IMR-90 (cell line): ENCODE measurements at regions not wholly inside any gene's neighbourhood (a gene's known extent, or its start where the extent isn't known, plus 50 kb on each side); places are given as distances from the start of the nearest gene placed in this dataset.
A peak's percentile ranks its signal among the peaks of the same experiment; 100 is the strongest.

Experiments
- ATAC-seq: fragments of 200-7000 bp; cut with Tn5 transposase; 2 replicates; pipeline ENCODE4 v1.9.1; 2020; ENCODE audit warnings: low read depth, mild to moderate bottlenecking, moderate library complexity
- BruUV-seq: library from RNA; stranded (reverse); fragments of 400-500 nt; replicated peaks from 2 replicates; lab custom pipeline; 2021; lab: Mats Ljungman, UMichigan
- CTCF ChIA-PET: fragments of 300-600 bp; formaldehyde crosslinking; extraction: SDS; loops from one replicate; lab custom pipeline; 2021; ENCODE audit warnings: antibody characterized with exemption; lab: Yijun Ruan, JAX
- POLR2A ChIA-PET: fragments of 300-600 bp; sonication (Branson Sonifier 250); formaldehyde crosslinking; loops from one replicate; lab custom pipeline; 2022; ENCODE audit warnings: antibody characterized with exemption; ENCODE audit not compliant: unreplicated experiment; lab: Charles Lee
- DNase-seq: peaks from one replicate; pipeline ENCODE4 v3.0.0; 2013
- H2AFZ ChIP-seq: replicated peaks from 2 replicates; pipeline ENCODE3; 2013; ENCODE audit warnings: low read length, mild to moderate bottlenecking; ENCODE audit not compliant: poor library complexity
- H2AK5ac ChIP-seq: 2 replicates; pipeline ENCODE4 v1.6.1; 2013; ENCODE audit warnings: low read depth, low read length, inconsistent platforms
- H2AK9ac ChIP-seq: replicated peaks from 2 replicates; pipeline ENCODE3; 2013; ENCODE audit warnings: mild to moderate bottlenecking, low read depth, low read length, moderate library complexity; ENCODE audit not compliant: poor library complexity
- H2BK120ac ChIP-seq: 2 replicates; pipeline ENCODE4 v1.6.1; 2013; ENCODE audit warnings: low read depth, low read length, inconsistent platforms
- H2BK15ac ChIP-seq: 3 replicates; pipeline ENCODE4 v1.6.1; 2013; ENCODE audit warnings: low read depth, low read length, inconsistent platforms
- H2BK20ac ChIP-seq: 2 replicates; pipeline ENCODE4 v1.6.1; 2013; ENCODE audit warnings: low read depth, mild to moderate bottlenecking, inconsistent platforms, low read length, moderate library complexity
- H2BK5ac ChIP-seq: 2 replicates; pipeline ENCODE4 v1.6.1; 2013; ENCODE audit warnings: mild to moderate bottlenecking, low read depth, low read length, inconsistent platforms; ENCODE audit not compliant: poor library complexity, severe bottlenecking
- H3K14ac ChIP-seq: replicated peaks from 2 replicates; pipeline ENCODE4 v1.6.1; 2013; ENCODE audit warnings: low read depth, low read length, inconsistent platforms
- H3K18ac ChIP-seq: 2 replicates; pipeline ENCODE4 v1.6.1; 2013; ENCODE audit warnings: low read depth, low read length, control low read depth
- H3K23ac ChIP-seq: 2 replicates; pipeline ENCODE4 v1.6.1; 2013; ENCODE audit warnings: low read depth, low read length, inconsistent platforms
- H3K27ac ChIP-seq: 2 replicates; pipeline ENCODE4 v1.5.1; 2013; ENCODE audit warnings: mild to moderate bottlenecking, control low read depth, low read length; ENCODE audit not compliant: insufficient read depth
- H3K27me3 ChIP-seq: 2 replicates; pipeline ENCODE4 v1.6.1; 2013; ENCODE audit warnings: low read length; ENCODE audit not compliant: control insufficient read depth, insufficient read depth
- H3K36me3 ChIP-seq: 2 replicates; pipeline ENCODE4 v1.6.1; 2013; ENCODE audit warnings: low read length, mixed read lengths; ENCODE audit not compliant: control insufficient read depth, insufficient read depth
- H3K4ac ChIP-seq: 2 replicates; pipeline ENCODE4 v1.6.1; 2013; ENCODE audit warnings: low read depth, low read length, inconsistent platforms
- H3K4me1 ChIP-seq: 2 replicates; pipeline ENCODE4 v1.6.1; 2013; ENCODE audit warnings: low read length, mixed read lengths; ENCODE audit not compliant: control insufficient read depth, insufficient read depth
- H3K4me2 ChIP-seq: 2 replicates; pipeline ENCODE4 v1.6.1; 2013; ENCODE audit warnings: low read depth, mild to moderate bottlenecking, control low read depth, low read length, moderate library complexity
- H3K4me3 ChIP-seq: 2 replicates; pipeline ENCODE4 v1.5.1; 2013; ENCODE audit warnings: low read depth, mild to moderate bottlenecking, control low read depth, low read length, moderate library complexity; ENCODE audit not compliant: insufficient read depth
- H3K56ac ChIP-seq: 2 replicates; pipeline ENCODE4 v1.6.1; 2013; ENCODE audit warnings: low read length, inconsistent platforms; ENCODE audit not compliant: insufficient read depth; ENCODE audit errors: extremely low read depth
- H3K79me1 ChIP-seq, 2 experiments: 2 replicates each; pipeline ENCODE4 v1.6.1; 2013; ENCODE audit warnings: low read length in 2 of 2, inconsistent platforms in 1 of 2, low read depth in 1 of 2
- H3K9ac ChIP-seq: 2 replicates; pipeline ENCODE4 v1.6.1; 2013; ENCODE audit warnings: low read depth, low read length, control low read depth
- H3K9me1 ChIP-seq: 2 replicates; pipeline ENCODE4 v1.6.1; 2013; ENCODE audit warnings: low read length, inconsistent platforms; ENCODE audit not compliant: insufficient read depth
- H3K9me3 ChIP-seq: 2 replicates; pipeline ENCODE4 v1.6.1; 2013; ENCODE audit warnings: low read length; ENCODE audit not compliant: control insufficient read depth, insufficient read depth
- H4K20me1 ChIP-seq: 2 replicates; pipeline ENCODE4 v1.6.1; 2013; ENCODE audit warnings: low read length, inconsistent platforms; ENCODE audit not compliant: insufficient read depth
- H4K5ac ChIP-seq: 2 replicates; pipeline ENCODE4 v1.6.1; 2013; ENCODE audit warnings: mild to moderate bottlenecking, low read depth, low read length, control low read depth
- H4K8ac ChIP-seq, 2 experiments: 2 replicates each; pipeline ENCODE4 v1.6.1; 2013; ENCODE audit warnings: low read depth in 2 of 2, low read length in 2 of 2, control low read depth in 1 of 2, inconsistent platforms in 1 of 2
- H4K91ac ChIP-seq: 2 replicates; pipeline ENCODE4 v1.6.1; 2013; ENCODE audit warnings: low read depth, low read length, inconsistent platforms; ENCODE audit not compliant: insufficient read depth
- CEBPB ChIP-seq: IDR thresholded peaks from 2 replicates; pipeline ENCODE4 v1.6.1; 2012; ENCODE audit warnings: low read depth, low read length, improper control_type of control experiment
- MAZ ChIP-seq: IDR thresholded peaks from 2 replicates; pipeline ENCODE4 v1.6.1; 2012; ENCODE audit warnings: low read depth, mild to moderate bottlenecking, low read length, improper control_type of control experiment, moderate library complexity, borderline replicate concordance
- WGBS, 2 experiments: methylation state at CpG; one replicate each; pipeline versions ENCODE4 v1.1.5 to v1.1.7; 2013; ENCODE audit warnings: missing lambda C conversion rate in 2 of 2; ENCODE audit not compliant: insufficient read length in 1 of 2; ENCODE audit errors: extremely low coverage in 2 of 2; 5-methylcytosine and 5-hydroxymethylcytosine counted together
- dilution Hi-C: fragments of 300-500 bp; cut with HindIII; formaldehyde crosslinking; loops from one replicate; pipeline ENCODE4 v1.14.3; 2018; ENCODE audit warnings: low sequenced_read_pairs; ENCODE audit not compliant: unreplicated experiment
- in situ Hi-C: fragments of 300-500 bp; cut with MboI; formaldehyde crosslinking; loops from 3 replicates; pipeline ENCODE4 v1.14.3; 2019; ENCODE audit warnings: low sequenced_read_pairs, inconsistent platforms, mixed read lengths
- intact Hi-C: fragments of 100-400 bp; cut with micrococcal nuclease; formaldehyde crosslinking; loops from 2 replicates; pipeline ENCODE4 v1.10.0; 2022

DNA sequence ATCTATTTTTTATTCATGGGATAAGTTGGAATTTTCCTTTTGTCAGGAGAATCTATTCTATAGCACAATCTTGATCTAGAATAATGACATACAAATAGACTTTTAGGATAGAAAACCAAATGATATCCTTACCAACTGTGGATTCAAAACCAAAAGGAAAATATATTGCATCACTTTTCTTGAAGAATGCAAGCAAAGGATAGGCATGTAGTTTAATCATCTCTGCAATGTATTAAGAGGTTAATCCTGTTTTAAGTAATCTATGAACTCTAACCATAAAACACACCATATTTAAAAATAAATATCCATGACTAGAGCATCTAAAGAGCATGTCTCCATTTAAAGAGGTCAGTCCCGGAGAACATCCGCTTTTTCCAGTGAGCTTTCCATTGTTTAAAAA is 106.7 kb upstream of the CNKSR3 start:
- Histone ChIP-seq H2AFZ (no peak overlapping the region), H3K18ac (no peak overlapping the region), H2BK15ac (no peak overlapping the region), H3K4me1 (peaks cover 6% of the 10 kb centered on the region; the same call in 1 of the 2 replicates), H3K36me3 (no peaks in the 10 kb centered on the region), H2AK5ac (no peak overlapping the region), H4K5ac (no peak overlapping the region), H3K9ac (no peak overlapping the region), H3K4me3 (no peak overlapping the region), H3K79me1 (no peaks in the 10 kb centered on the region), H3K4ac (no peak overlapping the region), H3K9me1 (peaks cover 3% of the 10 kb centered on the region; the same call in 1 of the 2 replicates), H2BK5ac (no peak overlapping the region), H3K56ac (no peak overlapping the region), H4K91ac (no peak overlapping the region), H3K14ac (no peak overlapping the region), H2BK20ac (no peak overlapping the region), H2BK120ac (no peak overlapping the region), H4K20me1 (no peaks in the 10 kb centered on the region), H3K23ac (no peak overlapping the region), H4K8ac (no peak overlapping the region), H3K27ac (no peak overlapping the region), H3K27me3 (no peaks in the 10 kb centered on the region), H2AK9ac (no peak overlapping the region), H3K4me2 (no peak overlapping the region), H3K9me3 (no peaks in the 10 kb centered on the region)
- dilution Hi-C loops = no loop called here
- DNase-seq (peak; percentile 17), ATAC-seq (peak; percentile 39)
- no CpG with 5 or more reads among the region's 2 CpGs for WGBS, 2 experiments
- TF ChIP-seq MAZ (no peak), CEBPB (peak; percentile 77)
- ChIA-PET POLR2A (interaction anchor here (0.6 kb wide), 1 partner anchor 181 kb away, joined by 3 read pairs; no protein-coding TSS in a partner anchor), CTCF (interaction anchor here (0.6 kb wide), 1 partner anchor 186 kb away, joined by 6 read pairs; no protein-coding TSS in a partner anchor)
- intact Hi-C loops = no loop called here
- no TSS peak for BruUV-seq
- in situ Hi-C loops = no loop called here
